Right lobe of liver (tissue), 6 donors: ENCODE measurements at regions not wholly inside any gene's neighbourhood (a gene's known extent, or its start where the extent isn't known, plus 50 kb on each side); places are given as distances from the start of the nearest gene placed in this dataset.

Experiments
- ATAC-seq, 4 donors: fragments of 200-7000 bp; cut with Tn5 transposase; one replicate each; pipeline ENCODE4 v1.9.1; 2020; ENCODE audit warnings: mild to moderate bottlenecking in 4 of 4, moderate library complexity in 4 of 4
- DNase-seq, 3 donors: peaks; one replicate each; pipeline ENCODE4 v3.0.0-alpha.2; 2020
- H3K27ac ChIP-seq, 3 donors: fragments of 200-600 bp; one replicate each; pipeline ENCODE4 v1.8.0; 2022
- H3K27me3 ChIP-seq, 2 donors: fragments of 200-600 bp; one replicate each; pipeline ENCODE4 v1.8.0; 2022
- H3K36me3 ChIP-seq, 4 donors: fragments of 200-600 bp; sonication (generic) in 1 of 4; one replicate each; pipeline versions ENCODE4 v1.5.1 to v1.8.0; 2017 to 2022; ENCODE audit warnings: control low read depth in 1 of 4
- H3K4me1 ChIP-seq, 4 donors: fragments of 200-600 bp; sonication (generic) in 1 of 4; one replicate each; pipeline versions ENCODE4 v1.5.1 to v1.8.0; 2017 to 2022; ENCODE audit warnings: control low read depth in 1 of 4
- H3K4me3 ChIP-seq, 3 donors: fragments of 200-600 bp; one replicate each; pipeline ENCODE4 v1.8.0; 2022
- H3K9me3 ChIP-seq, 4 donors: fragments of 200-600 bp; sonication (generic) in 1 of 4; one replicate each; pipeline versions ENCODE4 v1.5.1 to v1.8.0; 2017 to 2022; ENCODE audit warnings: control low read depth in 1 of 4
- CTCF ChIP-seq, 4 donors: fragments of 200-600 bp in 3 of 4; fragments of 450-650 bp in 1 of 4; IDR thresholded peaks; one replicate each; pipeline versions ENCODE4 v1.5.1 to v1.8.0; 2016 to 2022; ENCODE audit warnings: antibody characterized with exemption in 4 of 4, mild to moderate bottlenecking in 2 of 4
- POLR2A ChIP-seq: fragments of 450-650 bp; IDR thresholded peaks from one replicate; pipeline ENCODE4 v1.6.1; 2017; ENCODE audit warnings: antibody characterized with exemption, mild to moderate bottlenecking
- WGBS: methylation state at CpG from one replicate; pipeline ENCODE4 v1.1.6; 2018; ENCODE audit warnings: low coverage, low lambda C conversion rate; ENCODE audit not compliant: insufficient coverage; ENCODE audit errors: missing lambda C conversion rate; 5-methylcytosine and 5-hydroxymethylcytosine counted together
- intact Hi-C, 2 donors: fragments of 100-400 bp; cut with DNase I; formaldehyde crosslinking; loops; one replicate each; pipeline versions ENCODE4 v1.11.2 to v1.14.1; 2022
- donor health status: DM: no; HTN: yes; CAD: no.
- donor health status: DM: no; HTN: no; CAD: no.
- donor health status: DM: no; HTN: no; CAD: no.
- donor health status: DM: no; HTN: yes; CAD: no.
- donor health status: DM: no; HTN: yes; CAD: no.

- DNase-seq (no peak), ATAC-seq (no peak)
- Histone ChIP-seq H3K9me3 (no peaks in the 10 kb centered on the region), H3K27me3 (no peaks in the 10 kb centered on the region), H3K36me3 (no peaks in the 10 kb centered on the region), H3K4me1 (no peaks in the 10 kb centered on the region), H3K27ac (no peak overlapping the region), H3K4me3 (no peak overlapping the region)
- intact Hi-C loops: no loop called here
- WGBS: 27% methylated on average over 1 of the region's 1 CpG
- no peak for TF ChIP-seq POLR2A
- TF ChIP-seq CTCF (IDR thresholded peaks at IDR 0.05): no peak
Observed at GRCh38 chr2:7601990-7602389, 684.8 kb downstream of the RNF144A start.

GRCh38 chr2:7604456-7604855, 687.2 kb downstream of the RNF144A start:
- no peak for DNase-seq

GRCh38 chr2:7607441-7608173, 690.4 kb downstream of the RNF144A start:
- intact Hi-C loops: no loop called here

More at GRCh38 chr2:7604456-7604855, 687.2 kb downstream of the RNF144A start:
- H3K27ac ChIP-seq: no peak overlapping the region
- no peaks in the 10 kb centered on the region for H3K36me3 ChIP-seq
- no peaks in the 10 kb centered on the region for H3K27me3 ChIP-seq
- no peaks in the 10 kb centered on the region for H3K4me1 ChIP-seq
- no peak overlapping the region for H3K4me3 ChIP-seq
- no peak for ATAC-seq
- WGBS: 75% methylated on average over 3 of the region's 3 CpGs
- H3K9me3 ChIP-seq: no peaks in the 10 kb centered on the region
- intact Hi-C loops: no loop called here
- TF ChIP-seq POLR2A: no peak
- TF ChIP-seq CTCF (IDR thresholded peaks at IDR 0.05): no peak

GRCh38 chr2:7609556-7609955, 692.3 kb downstream of the RNF144A start:
- 59% methylated on average over 6 of the region's 7 CpGs for WGBS
- ATAC-seq: no peak

More at GRCh38 chr2:7607441-7608173, 690.4 kb downstream of the RNF144A start:
- Histone ChIP-seq H3K4me1 (no peaks in the 10 kb centered on the region), H3K4me3 (no peak overlapping the region), H3K36me3 (no peaks in the 10 kb centered on the region), H3K27me3 (no peaks in the 10 kb centered on the region), H3K9me3 (no peaks in the 10 kb centered on the region), H3K27ac (no peak overlapping the region)
- TF ChIP-seq POLR2A (no peak), CTCF (IDR thresholded peaks at IDR 0.05) (no peak)
- DNase-seq (no peak), ATAC-seq (no peak)
- WGBS: 68% methylated on average over 8 of the region's 8 CpGs

More at GRCh38 chr2:7609556-7609955, 692.3 kb downstream of the RNF144A start:
- no peaks in the 10 kb centered on the region for H3K36me3 ChIP-seq
- intact Hi-C loops: no loop called here
- TF ChIP-seq POLR2A (no peak), CTCF (IDR thresholded peaks at IDR 0.05) (no peak)
- no peaks in the 10 kb centered on the region for H3K4me1 ChIP-seq
- H3K4me3 ChIP-seq: no peak overlapping the region
- H3K27ac ChIP-seq: no peak overlapping the region
- H3K27me3 ChIP-seq: no peaks in the 10 kb centered on the region
- no peaks in the 10 kb centered on the region for H3K9me3 ChIP-seq
- DNase-seq: no peak
